Liver (tissue), 8 donors: ENCODE measurements at regions not wholly inside any gene's neighbourhood (a gene's known extent, or its start where the extent isn't known, plus 50 kb on each side); places are given as distances from the start of the nearest gene placed in this dataset.

Experiments
- DNase-seq: peaks from one replicate; pipeline ENCODE4 v3.0.0-alpha.2; 2017; ENCODE audit warnings: low spot score
- H3K27ac ChIP-seq, 2 donors: one replicate each; pipeline ENCODE4 v1.7.0; 2013; ENCODE audit warnings: inconsistent platforms in 2 of 2, low read length in 2 of 2, control low read depth in 1 of 2, low read depth in 1 of 2, mild to moderate bottlenecking in 1 of 2
- H3K27me3 ChIP-seq, 4 donors: one replicate each; pipeline versions ENCODE4 v1.6.1 to v1.7.0; 2013; ENCODE audit warnings: low read length in 3 of 4, inconsistent platforms in 1 of 4, mild to moderate bottlenecking in 1 of 4, moderate library complexity in 1 of 4; ENCODE audit not compliant: control insufficient read depth in 4 of 4, insufficient read depth in 4 of 4
- H3K36me3 ChIP-seq, 4 donors: one replicate each; pipeline versions ENCODE4 v1.6.1 to v1.7.0; 2013; ENCODE audit warnings: low read length in 3 of 4, mild to moderate bottlenecking in 3 of 4, low read depth in 1 of 4, moderate library complexity in 1 of 4; ENCODE audit not compliant: control insufficient read depth in 4 of 4, insufficient read depth in 3 of 4
- H3K4me1 ChIP-seq, 4 donors: one replicate each; pipeline versions ENCODE4 v1.6.1 to v1.7.0; 2013; ENCODE audit warnings: low read length in 3 of 4, mild to moderate bottlenecking in 3 of 4, moderate library complexity in 1 of 4; ENCODE audit not compliant: control insufficient read depth in 4 of 4, insufficient read depth in 4 of 4
- H3K4me3 ChIP-seq, 3 donors: one replicate each; pipeline versions ENCODE4 v1.6.1 to v1.7.0; 2013; ENCODE audit warnings: low read length in 3 of 3, control low read depth in 1 of 3, low read depth in 1 of 3, mild to moderate bottlenecking in 1 of 3
- H3K9ac ChIP-seq, 2 donors: one replicate each; pipeline ENCODE4 v1.7.0; 2013; ENCODE audit warnings: low read length in 2 of 2, mild to moderate bottlenecking in 2 of 2, moderate library complexity in 2 of 2, control low read depth in 1 of 2, low read depth in 1 of 2
- H3K9me3 ChIP-seq, 4 donors: one replicate each; pipeline versions ENCODE4 v1.6.1 to v1.7.0; 2013; ENCODE audit warnings: low read length in 3 of 4; ENCODE audit not compliant: control insufficient read depth in 4 of 4
- EGR1 ChIP-seq, 2 donors: IDR thresholded peaks; 2 replicates each; pipeline ENCODE4 v1.6.1; 2016 to 2018; ENCODE audit warnings: antibody characterized with exemption in 2 of 2, low read depth in 2 of 2
- FOXA1 ChIP-seq: IDR thresholded peaks from 2 replicates; pipeline ENCODE4 v1.6.1; 2016; ENCODE audit warnings: antibody characterized with exemption
- FOXA2 ChIP-seq: IDR thresholded peaks from 2 replicates; pipeline ENCODE4 v1.6.1; 2016; ENCODE audit warnings: antibody characterized with exemption
- GABPA ChIP-seq, 2 donors: IDR thresholded peaks in 1 of 2; conservative IDR thresholded peaks in 1 of 2; 2 replicates each; pipeline ENCODE4 v1.6.1; 2016; ENCODE audit warnings: antibody characterized with exemption in 2 of 2, mild to moderate bottlenecking in 1 of 2, moderate library complexity in 1 of 2
- HNF4A ChIP-seq, 2 donors: conservative IDR thresholded peaks; 2 replicates each; pipeline ENCODE4 v1.6.1; 2016; ENCODE audit warnings: antibody characterized with exemption in 2 of 2, mild to moderate bottlenecking in 2 of 2
- HNF4G ChIP-seq: IDR thresholded peaks from 2 replicates; pipeline ENCODE4 v1.6.1; 2016; ENCODE audit warnings: antibody characterized with exemption
- JUND ChIP-seq, 2 donors: IDR thresholded peaks; 2 replicates each; pipeline ENCODE4 v1.6.1; 2016; ENCODE audit warnings: antibody characterized with exemption in 2 of 2
- MAX ChIP-seq: IDR thresholded peaks from 2 replicates; pipeline ENCODE4 v1.6.1; 2016; ENCODE audit warnings: antibody characterized with exemption
- NR2F2 ChIP-seq: IDR thresholded peaks from 2 replicates; pipeline ENCODE4 v1.6.1; 2016; ENCODE audit warnings: antibody characterized with exemption
- RAD21 ChIP-seq, 2 donors: IDR thresholded peaks; 2 replicates each; pipeline ENCODE4 v1.6.1; 2016; ENCODE audit warnings: antibody characterized with exemption in 2 of 2, mild to moderate bottlenecking in 2 of 2
- REST ChIP-seq: IDR thresholded peaks from 2 replicates; pipeline ENCODE4 v1.6.1; 2016; ENCODE audit warnings: antibody characterized with exemption, mild to moderate bottlenecking
- RXRA ChIP-seq, 2 donors: IDR thresholded peaks; 2 replicates each; pipeline ENCODE4 v1.6.1; 2017 to 2018; ENCODE audit warnings: antibody characterized with exemption in 2 of 2, mild to moderate bottlenecking in 1 of 2
- SP1 ChIP-seq: IDR thresholded peaks from 2 replicates; pipeline ENCODE4 v1.6.1; 2018; ENCODE audit warnings: antibody characterized with exemption, mild to moderate bottlenecking
- TAF1 ChIP-seq: conservative IDR thresholded peaks from 2 replicates; pipeline ENCODE4 v1.6.1; 2016; ENCODE audit warnings: antibody characterized with exemption, mild to moderate bottlenecking
- YY1 ChIP-seq: IDR thresholded peaks from 2 replicates; pipeline ENCODE4 v1.6.1; 2016; ENCODE audit warnings: antibody characterized with exemption, mild to moderate bottlenecking
- WGBS: extraction: QIAGEN DNeasy Blood & Tissue Kit; methylation state at CpG from one replicate; pipeline ENCODE4 v1.1.7; 2013; 5-methylcytosine and 5-hydroxymethylcytosine counted together
- TF ChIP-seq, protein P1 (sequence below): IDR thresholded peaks from 2 replicates; pipeline ENCODE4 v1.6.1; 2016; ENCODE audit warnings: antibody characterized with exemption
- TF ChIP-seq, protein P2 (sequence below): fragments of 150-350 bp; IDR thresholded peaks from 2 replicates; pipeline ENCODE4 v1.5.1; 2017; ENCODE audit warnings: improper control_type of control experiment, low read depth, low read length; ENCODE audit not compliant: missing input control
- TF ChIP-seq, protein P3 (sequence below): IDR thresholded peaks from 2 replicates; pipeline ENCODE4 v1.6.1; 2016; ENCODE audit warnings: antibody characterized with exemption
- donor health status: healthy.
- donor health status: healthy.
- donor health status: healthy.
- donor health status: healthy.
- donor health status: healthy.

DNA sequence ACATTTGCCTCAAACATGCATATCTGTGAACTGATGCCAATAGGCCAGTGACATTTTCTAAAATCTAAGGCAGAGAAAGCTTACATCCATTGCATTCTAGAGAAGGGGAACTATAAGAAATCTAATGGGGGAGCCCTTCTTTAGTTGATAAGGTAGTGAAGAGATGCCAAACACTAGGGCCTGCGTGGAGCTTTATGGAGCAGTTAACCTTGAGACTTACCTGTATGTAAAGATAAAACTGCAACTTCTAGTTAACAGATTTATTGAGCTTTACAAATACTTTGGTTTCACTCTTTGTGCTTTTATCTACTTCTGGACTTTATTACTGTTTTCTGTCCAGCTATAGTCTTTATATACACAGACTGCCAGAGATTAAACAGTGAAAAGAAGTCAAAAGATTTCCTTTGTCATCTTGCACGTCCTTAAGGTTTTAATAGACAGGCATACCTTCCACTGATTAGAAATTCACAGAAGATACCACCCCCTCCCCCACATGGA is 457.6 kb downstream of the KLF12 start:
- 80% methylated on average over 2 of the region's 2 CpGs for WGBS
- H3K9me3 ChIP-seq, result no peaks in the 10 kb centered on the region
- no peak overlapping the region for H3K27ac ChIP-seq
- DNase-seq, result no peak
- TF ChIP-seq HNF4A (conservative IDR thresholded peaks at IDR 0.05) (no peak), FOXA1 (no peak), NR2F2 (no peak)
- TF ChIP-seq, protein P1, sequence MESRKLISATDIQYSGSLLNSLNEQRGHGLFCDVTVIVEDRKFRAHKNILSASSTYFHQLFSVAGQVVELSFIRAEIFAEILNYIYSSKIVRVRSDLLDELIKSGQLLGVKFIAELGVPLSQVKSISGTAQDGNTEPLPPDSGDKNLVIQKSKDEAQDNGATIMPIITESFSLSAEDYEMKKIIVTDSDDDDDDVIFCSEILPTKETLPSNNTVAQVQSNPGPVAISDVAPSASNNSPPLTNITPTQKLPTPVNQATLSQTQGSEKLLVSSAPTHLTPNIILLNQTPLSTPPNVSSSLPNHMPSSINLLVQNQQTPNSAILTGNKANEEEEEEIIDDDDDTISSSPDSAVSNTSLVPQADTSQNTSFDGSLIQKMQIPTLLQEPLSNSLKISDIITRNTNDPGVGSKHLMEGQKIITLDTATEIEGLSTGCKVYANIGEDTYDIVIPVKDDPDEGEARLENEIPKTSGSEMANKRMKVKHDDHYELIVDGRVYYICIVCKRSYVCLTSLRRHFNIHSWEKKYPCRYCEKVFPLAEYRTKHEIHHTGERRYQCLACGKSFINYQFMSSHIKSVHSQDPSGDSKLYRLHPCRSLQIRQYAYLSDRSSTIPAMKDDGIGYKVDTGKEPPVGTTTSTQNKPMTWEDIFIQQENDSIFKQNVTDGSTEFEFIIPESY, result no peak
- TF ChIP-seq, protein P2, sequence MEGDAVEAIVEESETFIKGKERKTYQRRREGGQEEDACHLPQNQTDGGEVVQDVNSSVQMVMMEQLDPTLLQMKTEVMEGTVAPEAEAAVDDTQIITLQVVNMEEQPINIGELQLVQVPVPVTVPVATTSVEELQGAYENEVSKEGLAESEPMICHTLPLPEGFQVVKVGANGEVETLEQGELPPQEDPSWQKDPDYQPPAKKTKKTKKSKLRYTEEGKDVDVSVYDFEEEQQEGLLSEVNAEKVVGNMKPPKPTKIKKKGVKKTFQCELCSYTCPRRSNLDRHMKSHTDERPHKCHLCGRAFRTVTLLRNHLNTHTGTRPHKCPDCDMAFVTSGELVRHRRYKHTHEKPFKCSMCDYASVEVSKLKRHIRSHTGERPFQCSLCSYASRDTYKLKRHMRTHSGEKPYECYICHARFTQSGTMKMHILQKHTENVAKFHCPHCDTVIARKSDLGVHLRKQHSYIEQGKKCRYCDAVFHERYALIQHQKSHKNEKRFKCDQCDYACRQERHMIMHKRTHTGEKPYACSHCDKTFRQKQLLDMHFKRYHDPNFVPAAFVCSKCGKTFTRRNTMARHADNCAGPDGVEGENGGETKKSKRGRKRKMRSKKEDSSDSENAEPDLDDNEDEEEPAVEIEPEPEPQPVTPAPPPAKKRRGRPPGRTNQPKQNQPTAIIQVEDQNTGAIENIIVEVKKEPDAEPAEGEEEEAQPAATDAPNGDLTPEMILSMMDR, result no peak
- no peaks in the 10 kb centered on the region for H3K4me1 ChIP-seq
- H3K4me3 ChIP-seq, result no peak overlapping the region
- H3K36me3 ChIP-seq, result no peaks in the 10 kb centered on the region
- no peak overlapping the region for H3K9ac ChIP-seq
- no peaks in the 10 kb centered on the region for H3K27me3 ChIP-seq

DNA sequence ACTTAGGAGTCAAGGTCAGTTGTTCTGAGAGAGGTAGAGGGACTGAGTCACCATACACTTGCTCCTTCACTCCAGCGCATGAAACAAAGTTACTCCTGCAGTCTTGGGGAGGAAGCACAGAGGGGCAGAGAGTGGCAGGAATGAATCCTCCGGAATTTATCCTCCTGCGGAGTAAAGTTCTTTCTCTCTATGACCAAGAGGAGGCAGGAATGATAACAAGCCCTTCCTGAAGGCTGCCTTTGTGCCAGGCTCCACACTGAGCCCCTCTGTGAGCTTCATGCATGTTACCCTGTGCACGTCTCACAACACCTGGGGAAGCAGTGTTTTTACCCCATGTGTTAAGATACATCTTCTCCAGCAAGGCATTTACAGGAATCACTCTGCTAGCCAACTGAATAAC is 458.4 kb downstream of the KLF12 start:
- no peak overlapping the region for H3K9ac ChIP-seq

More for the DNA sequence above, 458.4 kb downstream of the KLF12 start:
- H3K9me3 ChIP-seq, result no peaks in the 10 kb centered on the region
- H3K4me1 ChIP-seq, result no peaks in the 10 kb centered on the region
- WGBS, result 84% methylated on average over 4 of the region's 4 CpGs
- H3K27me3 ChIP-seq, result no peaks in the 10 kb centered on the region
- no peak for DNase-seq
- H3K36me3 ChIP-seq, result no peaks in the 10 kb centered on the region
- no peak for TF ChIP-seq EGR1 (IDR thresholded peaks at IDR 0.05; ENCODE audit: low read depth in 2 of 2)
- TF ChIP-seq GABPA (IDR thresholded peaks at IDR 0.05 in 1 of 2, conservative IDR thresholded peaks at IDR 0.05 in 1 of 2), result no peak
- no peak for TF ChIP-seq RXRA (IDR thresholded peaks at IDR 0.05)
- TF ChIP-seq HNF4G, result no peak
- TF ChIP-seq, protein P1, result no peak
- TF ChIP-seq REST, result no peak
- TF ChIP-seq, protein P2, result no peak
- no peak for TF ChIP-seq TAF1
- no peak for TF ChIP-seq JUND (IDR thresholded peaks at IDR 0.05)
- no peak for TF ChIP-seq FOXA1
- no peak for TF ChIP-seq RAD21 (IDR thresholded peaks at IDR 0.05)
- TF ChIP-seq, protein P3, sequence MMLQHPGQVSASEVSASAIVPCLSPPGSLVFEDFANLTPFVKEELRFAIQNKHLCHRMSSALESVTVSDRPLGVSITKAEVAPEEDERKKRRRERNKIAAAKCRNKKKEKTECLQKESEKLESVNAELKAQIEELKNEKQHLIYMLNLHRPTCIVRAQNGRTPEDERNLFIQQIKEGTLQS, result no peak
- TF ChIP-seq YY1, result no peak
- no peak for TF ChIP-seq FOXA2
- no peak for TF ChIP-seq SP1
- TF ChIP-seq HNF4A (conservative IDR thresholded peaks at IDR 0.05), result no peak
- no peak for TF ChIP-seq NR2F2
- TF ChIP-seq MAX, result no peak
- H3K27ac ChIP-seq, result no peak overlapping the region
- H3K4me3 ChIP-seq, result no peak overlapping the region
